IPS-18c (cell line): ENCODE measurements at regions not wholly inside any gene's neighbourhood (a gene's known extent, or its start where the extent isn't known, plus 50 kb on each side); places are given as distances from the start of the nearest gene placed in this dataset.
"Not testable (repeated sequence)": the region's sequence is repeated elsewhere in the genome, so short reads cannot be mapped to it uniquely, and the experiment has no call there.

ENCODE experiments used
- H3K4me3 ChIP-seq: 2 replicates; pipeline ENCODE4 v1.7.0; 2013; ENCODE audit warnings: low read depth, mild to moderate bottlenecking, low read length, moderate library complexity; ENCODE audit not compliant: insufficient read depth
- H3K9me3 ChIP-seq: one replicate; pipeline ENCODE4 v1.6.1; 2013; ENCODE audit warnings: mild to moderate bottlenecking, low read length, moderate library complexity; ENCODE audit not compliant: control insufficient read depth, insufficient read depth

GRCh38 chr5:62222305-62222704, 83.7 kb upstream of the KIF2A start:
- not testable (repeated sequence) for H3K4me3 ChIP-seq

GRCh38 chr5:62223312-62223670, 82.7 kb upstream of the KIF2A start:
- H3K4me3 ChIP-seq, H3K9me3 ChIP-seq: not testable (repeated sequence)

More at GRCh38 chr5:62222305-62222704, 83.7 kb upstream of the KIF2A start:
- not testable (repeated sequence) for H3K9me3 ChIP-seq

GRCh38 chr5:62224987-62225601, 80.9 kb upstream of the KIF2A start:
- H3K9me3 ChIP-seq: not testable (repeated sequence)

GRCh38 chr5:62230876-62231388, 75.1 kb upstream of the KIF2A start:
- not testable (repeated sequence) for H3K4me3 ChIP-seq, H3K9me3 ChIP-seq

More at GRCh38 chr5:62224987-62225601, 80.9 kb upstream of the KIF2A start:
- H3K4me3 ChIP-seq: not testable (repeated sequence)

GRCh38 chr5:62231576-62231975, 74.4 kb upstream of the KIF2A start:
- no peaks in the 10 kb centered on the region for H3K9me3 ChIP-seq
- H3K4me3 ChIP-seq: no peak overlapping the region

GRCh38 chr5:62232218-62232617, 73.8 kb upstream of the KIF2A start:
- H3K4me3 ChIP-seq, H3K9me3 ChIP-seq: not testable (repeated sequence)

- H3K4me3 ChIP-seq, H3K9me3 ChIP-seq: not testable (repeated sequence)
Observed at GRCh38 chr5:62233083-62234046, 72.6 kb upstream of the KIF2A start.

GRCh38 chr5:62236593-62236992, 69.4 kb upstream of the KIF2A start:
- not testable (repeated sequence) for H3K4me3 ChIP-seq, H3K9me3 ChIP-seq

- H3K9me3 ChIP-seq, H3K4me3 ChIP-seq: not testable (repeated sequence)
Observed at GRCh38 chr5:62237944-62238343, 68.1 kb upstream of the KIF2A start.

- H3K9me3 ChIP-seq, H3K4me3 ChIP-seq: not testable (repeated sequence)
Observed at GRCh38 chr5:62238584-62238983, 67.4 kb upstream of the KIF2A start.

GRCh38 chr5:62240494-62240893, 65.5 kb upstream of the KIF2A start:
- not testable (repeated sequence) for H3K4me3 ChIP-seq, H3K9me3 ChIP-seq

GRCh38 chr5:62242000-62242399, 64.0 kb upstream of the KIF2A start:
- H3K9me3 ChIP-seq, H3K4me3 ChIP-seq: not testable (repeated sequence)

GRCh38 chr5:62243046-62243445, 63.0 kb upstream of the KIF2A start:
- H3K9me3 ChIP-seq, H3K4me3 ChIP-seq: not testable (repeated sequence)

GRCh38 chr5:62248192-62248591, 57.8 kb upstream of the KIF2A start:
- not testable (repeated sequence) for H3K4me3 ChIP-seq, H3K9me3 ChIP-seq

- not testable (repeated sequence) for H3K9me3 ChIP-seq
Observed at GRCh38 chr5:62250085-62250484, 55.9 kb upstream of the KIF2A start.

GRCh38 chr5:62250919-62251318, 55.1 kb upstream of the KIF2A start:
- not testable (repeated sequence) for H3K9me3 ChIP-seq, H3K4me3 ChIP-seq

More at GRCh38 chr5:62250085-62250484, 55.9 kb upstream of the KIF2A start:
- not testable (repeated sequence) for H3K4me3 ChIP-seq

- not testable (repeated sequence) for H3K9me3 ChIP-seq, H3K4me3 ChIP-seq
Observed at GRCh38 chr5:62252519-62252918, 53.5 kb upstream of the KIF2A start.

GRCh38 chr5:62255551-62255950, 50.5 kb upstream of the KIF2A start:
- H3K4me3 ChIP-seq, H3K9me3 ChIP-seq: not testable (repeated sequence)
